GM11168 (cell line): ENCODE measurements at regions not wholly inside any gene's neighbourhood (a gene's known extent, or its start where the extent isn't known, plus 50 kb on each side); places are given as distances from the start of the nearest gene placed in this dataset.

Source experiments
- in situ Hi-C: fragments of 300-500 bp; cut with MboI; formaldehyde crosslinking; loops from one replicate; pipeline ENCODE4 v1.12.0; 2022; ENCODE audit warnings: low sequenced_read_pairs; ENCODE audit not compliant: unreplicated experiment

DNA sequence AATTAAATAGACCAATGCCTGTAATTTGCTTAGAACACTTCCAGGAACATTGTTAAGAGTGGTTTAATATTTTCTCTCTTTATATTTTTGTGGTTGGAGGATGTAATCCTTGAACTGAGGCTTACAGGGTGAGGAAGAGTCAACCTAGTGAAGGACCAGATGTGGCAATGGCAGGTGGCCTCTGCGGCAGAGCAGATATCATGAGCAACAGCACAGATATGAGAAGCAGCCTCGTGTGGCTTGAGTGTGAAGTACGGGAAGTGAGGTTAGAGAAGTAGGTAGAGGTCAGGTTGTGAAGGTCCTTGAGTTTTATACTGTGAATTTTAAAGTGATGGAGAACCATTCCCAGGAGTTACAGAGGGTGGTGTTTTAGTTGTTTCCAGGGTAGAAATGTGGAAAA is 417.6 kb upstream of the SUCLG2 start:
- in situ Hi-C loops, result no loop called here

DNA sequence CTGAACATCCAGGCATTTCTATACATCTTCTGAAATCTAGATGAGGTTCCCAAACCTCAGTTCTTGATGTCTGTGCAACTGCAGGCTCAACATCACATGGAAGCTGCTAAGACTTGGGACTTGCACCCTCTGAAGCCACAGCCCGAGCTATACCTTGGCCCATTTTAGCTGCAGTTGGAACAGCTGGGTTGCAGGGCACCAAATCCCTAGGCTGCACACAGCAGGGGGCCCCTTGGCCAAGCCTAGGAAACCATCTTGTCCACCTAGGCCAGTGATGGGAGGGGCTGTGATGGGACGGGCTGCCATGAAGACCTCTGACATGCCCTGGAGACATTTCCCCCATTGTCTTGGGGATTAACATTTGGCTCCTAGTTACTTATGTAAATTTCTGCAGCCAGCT is 415.8 kb upstream of the SUCLG2 start:
- in situ Hi-C loops, result no loop called here

- in situ Hi-C loops, result no loop called here
These were observed 412.9 kb upstream of the SUCLG2 start for GRCh38 chr3:68067314-68067713.

DNA sequence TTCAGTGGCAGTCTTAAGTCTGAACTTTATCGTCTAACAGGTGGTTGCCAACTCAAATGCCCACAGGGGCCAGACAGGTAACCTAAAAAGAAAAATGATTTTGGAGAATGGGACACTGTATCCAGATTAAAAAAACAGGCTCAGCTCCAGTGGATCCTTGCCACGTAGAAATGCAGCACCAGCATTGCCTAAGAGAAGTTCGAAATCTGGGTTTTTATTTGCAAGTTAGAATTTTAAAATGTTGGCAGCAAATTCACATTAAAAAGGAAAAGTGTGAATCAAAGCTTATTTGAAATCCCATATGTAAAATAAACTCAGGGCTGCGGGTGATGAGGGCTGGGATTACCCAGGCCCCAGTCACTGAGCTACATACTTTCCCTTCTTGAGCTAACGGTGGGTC is 408.5 kb upstream of the SUCLG2 start:
- in situ Hi-C loops, result no loop called here

GRCh38 chr3:68060910-68061309 is 406.5 kb upstream of the SUCLG2 start:
- in situ Hi-C loops, result no loop called here

- in situ Hi-C loops, result no loop called here
These were observed 405.8 kb upstream of the SUCLG2 start for GRCh38 chr3:68060191-68060590.

GRCh38 chr3:68059628-68060152 is 405.3 kb upstream of the SUCLG2 start:
- in situ Hi-C loops, result no loop called here

DNA sequence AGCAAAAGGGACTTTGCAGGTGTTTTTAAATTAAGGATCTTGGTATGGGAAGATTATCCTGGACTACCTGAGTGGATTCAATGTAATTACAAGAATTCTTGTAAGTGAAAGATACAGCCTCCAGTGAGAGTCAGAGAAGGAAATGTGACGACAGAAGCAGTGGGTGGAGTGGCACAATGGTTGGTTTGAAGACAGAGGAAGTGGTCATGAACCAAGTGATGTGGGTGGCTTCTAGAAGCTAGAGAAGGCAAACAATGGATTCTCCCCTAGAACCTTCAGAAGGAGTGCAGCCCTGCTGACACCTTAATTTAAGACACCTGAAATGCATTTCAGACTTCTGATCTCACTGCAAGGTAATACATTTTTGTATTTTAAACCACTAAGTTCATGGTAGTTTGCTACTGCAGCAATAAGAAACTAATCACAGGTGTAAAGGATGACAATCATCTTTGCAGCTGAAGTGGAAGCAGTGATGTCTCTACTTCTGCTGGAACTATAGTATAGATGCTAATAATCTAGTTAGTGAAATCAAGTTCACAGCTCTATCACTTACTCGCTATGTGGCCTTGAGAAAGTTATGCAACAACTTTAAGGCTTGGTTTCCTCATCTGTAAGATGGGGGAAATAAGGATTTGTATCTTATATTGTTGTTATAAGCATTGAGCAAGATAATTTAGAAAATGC is 403.4 kb upstream of the SUCLG2 start:
- in situ Hi-C loops, result no loop called here

DNA sequence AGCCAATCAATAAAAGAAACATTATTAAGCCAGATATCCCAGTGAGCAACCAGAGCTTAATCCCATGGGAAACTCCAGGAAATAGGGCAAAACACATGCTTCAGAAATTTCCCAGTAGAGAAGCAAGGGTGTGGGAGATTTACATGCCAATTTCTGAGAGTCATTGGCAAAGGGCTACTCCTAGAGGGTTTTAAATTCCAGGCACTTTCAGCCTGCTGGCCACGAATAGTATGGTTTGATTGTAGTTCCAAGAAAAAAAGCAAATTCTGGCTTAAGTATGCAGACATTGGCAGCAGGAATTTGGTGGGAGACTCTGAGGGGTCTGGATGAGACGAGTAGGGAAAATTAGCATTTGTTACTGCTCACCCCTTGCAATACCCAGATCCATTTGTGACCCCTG is 402.1 kb upstream of the SUCLG2 start:
- in situ Hi-C loops, result no loop called here

DNA sequence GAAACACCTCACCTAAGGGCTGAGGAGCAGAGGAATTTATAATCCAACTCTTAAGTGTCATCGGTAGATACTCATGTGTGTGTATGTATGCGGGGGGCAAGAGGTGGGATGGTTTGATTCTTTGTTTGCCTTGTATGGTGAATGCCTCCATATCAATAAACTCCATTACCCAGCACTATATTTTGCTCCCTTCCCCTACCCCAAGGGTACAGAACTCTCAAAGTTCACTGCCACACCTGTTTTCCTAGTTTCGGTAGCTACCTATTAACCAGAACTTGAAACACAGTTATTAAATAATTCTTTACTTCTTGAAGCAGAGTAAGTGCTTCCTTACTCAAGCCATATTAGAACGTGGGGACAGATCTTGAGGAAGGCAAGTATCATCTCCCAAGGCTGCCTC is 400.8 kb upstream of the SUCLG2 start:
- in situ Hi-C loops, result no loop called here

- in situ Hi-C loops, result no loop called here
These were observed 395.4 kb upstream of the SUCLG2 start for GRCh38 chr3:68049776-68050175.

DNA sequence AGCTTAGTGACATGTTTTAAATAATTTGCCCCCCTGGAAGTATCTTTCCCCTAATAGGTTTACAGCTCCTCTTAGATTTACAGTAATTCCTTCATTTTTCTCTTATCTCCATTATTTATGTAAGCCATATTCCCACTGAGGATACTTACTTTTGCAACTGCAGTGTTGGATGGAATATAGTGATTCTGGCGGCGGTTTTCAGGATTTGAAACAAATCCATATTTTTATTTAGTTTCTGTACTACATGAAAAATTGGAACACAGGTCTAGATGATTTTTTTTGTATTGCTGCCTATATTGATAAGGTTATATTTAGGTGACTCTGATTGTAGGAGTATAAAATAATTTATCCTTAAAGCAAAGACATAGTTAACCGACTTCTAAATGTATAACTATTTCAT is 391.6 kb upstream of the SUCLG2 start:
- in situ Hi-C loops, result no loop called here

DNA sequence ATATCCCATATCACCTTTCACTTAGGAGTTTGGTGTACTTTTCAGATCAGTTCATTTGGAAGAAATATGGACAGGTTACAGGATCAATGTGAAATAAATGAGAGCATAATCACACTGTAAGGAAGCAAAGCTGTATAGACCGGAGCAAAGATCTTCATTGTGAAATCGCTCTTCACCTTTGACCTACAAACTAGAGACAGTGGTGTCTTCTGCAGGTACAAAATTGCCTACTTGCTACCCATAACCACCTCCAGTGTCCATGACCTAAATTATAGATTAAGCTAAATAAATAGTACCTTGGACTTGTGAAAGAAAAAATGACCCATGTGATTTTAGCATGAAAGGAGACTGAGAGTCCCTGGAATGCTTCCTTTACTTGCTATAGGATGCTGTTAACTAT is 379.5 kb upstream of the SUCLG2 start:
- in situ Hi-C loops, result no loop called here

GRCh38 chr3:68032209-68032608 is 377.8 kb upstream of the SUCLG2 start:
- in situ Hi-C loops, result no loop called here

DNA sequence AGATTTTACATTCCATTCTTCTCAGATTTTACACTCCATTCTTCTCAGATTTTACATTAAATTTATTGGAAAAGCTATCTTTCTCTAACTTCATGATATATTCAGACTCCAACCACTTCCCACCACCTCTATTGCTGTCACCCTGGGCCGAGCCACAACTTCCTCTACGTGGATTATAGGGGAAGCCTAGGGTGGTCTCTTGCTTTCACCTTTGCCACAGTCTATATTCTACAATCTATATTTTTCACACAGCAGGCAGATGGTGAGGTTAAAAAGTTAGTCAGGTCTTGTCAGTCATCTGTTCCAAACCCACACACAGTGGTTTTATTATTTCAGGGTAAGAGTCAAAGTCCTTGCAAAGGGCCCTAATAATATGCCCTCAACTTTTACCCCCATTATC is 370.8 kb upstream of the SUCLG2 start:
- in situ Hi-C loops, result no loop called here

DNA sequence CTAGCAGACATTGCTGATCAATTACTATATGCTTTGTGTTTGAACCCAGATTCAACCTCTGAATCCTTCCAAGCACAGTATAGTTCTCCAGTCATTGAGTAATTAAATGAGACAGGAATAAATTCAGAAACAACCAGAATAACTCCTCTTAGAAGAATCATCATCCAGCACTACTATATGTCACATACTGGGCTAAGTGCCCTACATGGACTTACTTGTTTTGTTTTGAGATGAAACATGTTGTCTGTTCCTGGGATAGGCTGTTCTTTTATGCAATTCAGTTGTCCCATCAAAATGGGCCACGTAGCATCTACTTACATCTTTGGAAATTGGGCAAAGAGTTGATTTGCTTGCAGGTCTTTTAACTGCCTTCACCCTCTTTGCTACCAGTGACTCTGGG is 365.5 kb upstream of the SUCLG2 start:
- in situ Hi-C loops, result no loop called here

DNA sequence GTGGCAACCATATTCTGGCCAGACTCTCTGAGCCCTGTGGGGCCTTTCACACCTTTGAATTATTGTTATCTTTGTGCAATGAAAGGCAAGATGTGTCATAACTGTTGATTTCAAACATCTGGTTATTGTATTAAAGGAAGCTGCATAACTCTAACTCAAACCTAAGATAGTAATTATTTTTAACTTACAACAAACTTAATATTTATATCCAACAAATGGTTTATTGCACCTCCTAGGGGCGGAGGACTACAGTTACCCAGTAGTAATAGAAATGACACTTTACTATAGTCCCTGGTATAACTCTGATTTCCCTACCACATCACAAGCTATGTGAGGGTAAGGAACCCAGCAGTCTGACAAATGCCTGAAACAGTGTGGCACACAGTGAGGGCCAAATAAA is 363.9 kb upstream of the SUCLG2 start:
- in situ Hi-C loops, result no loop called here

- in situ Hi-C loops, result no loop called here
These were observed 362.7 kb upstream of the SUCLG2 start for GRCh38 chr3:68017069-68017468.

- in situ Hi-C loops, result no loop called here
These were observed 355.5 kb upstream of the SUCLG2 start for GRCh38 chr3:68009900-68010299.

DNA sequence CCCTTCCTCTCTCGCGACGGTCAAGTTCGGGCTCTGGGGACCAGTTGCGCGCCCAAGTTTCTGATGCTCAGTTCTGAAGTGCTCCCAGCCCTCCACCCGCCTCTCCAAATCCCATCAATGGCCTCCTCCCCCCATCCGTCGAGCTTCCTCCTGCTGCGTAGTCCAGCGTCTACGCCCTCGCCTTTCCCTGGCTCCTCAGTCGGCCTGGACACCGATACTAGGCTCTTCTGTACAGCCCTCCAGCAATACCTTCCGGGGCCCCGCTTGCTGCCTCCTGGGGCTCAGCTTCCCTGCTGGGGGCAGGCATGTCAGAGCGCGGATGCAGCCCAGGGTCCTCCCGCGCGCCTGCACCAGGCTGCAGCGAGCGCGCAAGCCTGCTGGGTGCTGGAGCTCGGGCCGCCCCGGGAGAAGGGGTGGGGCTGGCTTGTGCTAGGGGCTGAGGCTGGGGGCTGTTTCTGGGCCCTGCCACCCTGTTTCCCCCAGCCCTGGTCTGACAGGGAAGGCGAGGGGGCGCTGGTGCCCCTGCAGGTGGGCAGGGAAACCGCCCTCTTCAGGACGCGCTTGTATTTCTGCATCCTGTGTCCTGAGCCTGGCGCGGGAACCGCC is 353.3 kb upstream of the SUCLG2 start:
- in situ Hi-C loops, result no loop called here

DNA sequence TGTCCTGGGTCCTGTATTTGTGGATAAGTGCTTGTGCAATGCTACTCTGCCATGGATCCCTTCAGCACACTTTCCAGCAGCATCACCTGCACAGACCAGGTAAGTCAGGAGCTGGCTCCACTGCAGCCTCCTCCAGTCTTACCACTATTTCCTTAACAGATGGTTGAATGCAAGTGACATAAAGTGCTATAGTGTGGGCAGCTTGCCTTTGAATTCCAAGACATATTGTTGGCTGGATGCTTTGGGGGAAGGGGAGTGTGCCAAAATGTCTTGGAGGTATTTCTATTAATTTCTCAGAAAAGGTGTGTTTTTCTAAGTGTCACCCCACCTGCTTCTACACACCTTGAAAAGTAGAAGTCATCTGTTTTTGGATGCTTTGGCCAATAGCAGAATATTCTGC is 352.2 kb upstream of the SUCLG2 start:
- in situ Hi-C loops, result no loop called here

DNA sequence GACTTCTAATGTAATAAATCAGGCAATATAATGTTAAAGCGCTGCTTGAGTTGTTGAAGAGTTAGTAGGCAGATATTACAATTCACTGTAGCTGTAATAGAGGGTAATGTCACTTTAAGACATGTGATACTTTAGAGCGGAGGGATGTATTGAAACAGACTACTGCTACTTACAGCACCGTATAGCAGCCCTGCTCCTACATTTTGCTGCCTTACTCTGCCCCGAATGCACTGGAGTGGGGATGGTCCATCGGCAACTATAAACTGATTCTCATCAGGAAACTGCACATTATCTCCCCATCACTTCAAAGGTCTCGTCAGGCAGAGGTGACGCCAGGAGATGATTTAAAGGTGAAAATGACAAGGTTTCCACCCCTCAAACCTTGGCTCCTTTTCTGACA is 349.7 kb upstream of the SUCLG2 start:
- in situ Hi-C loops, result no loop called here
